Right ventricle myocardium inferior (tissue), 1 donor: ENCODE measurements at regions not wholly inside any gene's neighbourhood (a gene's known extent, or its start where the extent isn't known, plus 50 kb on each side); places are given as distances from the start of the nearest gene placed in this dataset.

Experiments
- ATAC-seq: fragments of 200-7000 bp; cut with Tn5 transposase; one replicate; pipeline ENCODE4 v1.9.1; 2020; ENCODE audit warnings: mild to moderate bottlenecking, moderate library complexity
- DNase-seq: peaks from one replicate; pipeline ENCODE4 v3.0.0; 2021; ENCODE audit errors: missing footprints
- intact Hi-C: fragments of 100-400 bp; cut with DNase I; formaldehyde crosslinking; loops from one replicate; pipeline ENCODE4 v1.11.0; 2022
- donor health status: DM: no; HTN: yes; CAD: no; lungs with severe emphysema.

DNA sequence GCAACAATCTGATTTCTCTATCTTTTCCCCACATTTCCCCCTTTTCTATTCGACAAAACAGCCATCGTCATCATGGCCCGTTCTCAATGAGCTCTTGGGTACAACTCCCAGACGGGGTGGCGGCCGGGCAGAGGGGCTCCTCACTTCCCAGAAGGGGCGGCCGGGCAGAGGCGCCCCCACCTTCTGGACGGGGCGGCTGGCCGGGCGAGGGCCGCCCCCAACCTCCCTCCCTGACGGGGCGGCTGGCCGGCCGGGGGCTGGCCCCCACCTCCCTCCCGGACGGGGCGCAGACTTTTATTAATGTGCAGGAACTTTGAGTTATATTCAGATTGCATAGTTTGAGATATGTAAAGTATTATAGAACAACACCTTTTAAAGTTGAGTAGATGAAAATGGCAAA lies 64.4 kb upstream of the HPGD start:
- ATAC-seq (no peak), DNase-seq (no peak)
- intact Hi-C loops, result no loop called here

DNA sequence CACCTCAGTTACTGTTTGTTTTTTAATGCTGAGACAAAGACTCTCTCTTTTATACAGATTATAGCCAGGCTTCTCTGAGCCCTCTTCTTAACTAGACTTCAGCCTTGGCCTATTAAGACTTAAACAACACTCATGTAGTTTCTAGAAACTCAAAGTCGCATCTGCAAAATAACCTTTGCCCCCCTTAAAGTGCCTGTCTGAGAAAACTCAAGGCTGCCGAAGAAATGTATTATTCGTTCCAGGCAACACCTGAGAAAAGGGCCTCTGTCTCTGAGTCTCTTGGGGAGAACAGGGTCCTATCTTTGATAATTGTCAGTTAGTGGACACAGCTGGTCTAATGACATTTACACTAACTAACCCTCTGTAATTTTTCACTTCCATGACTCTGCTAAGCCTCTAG lies 60.8 kb upstream of the HPGD start:
- intact Hi-C loops, result no loop called here
- no peak for DNase-seq
- no peak for ATAC-seq

DNA sequence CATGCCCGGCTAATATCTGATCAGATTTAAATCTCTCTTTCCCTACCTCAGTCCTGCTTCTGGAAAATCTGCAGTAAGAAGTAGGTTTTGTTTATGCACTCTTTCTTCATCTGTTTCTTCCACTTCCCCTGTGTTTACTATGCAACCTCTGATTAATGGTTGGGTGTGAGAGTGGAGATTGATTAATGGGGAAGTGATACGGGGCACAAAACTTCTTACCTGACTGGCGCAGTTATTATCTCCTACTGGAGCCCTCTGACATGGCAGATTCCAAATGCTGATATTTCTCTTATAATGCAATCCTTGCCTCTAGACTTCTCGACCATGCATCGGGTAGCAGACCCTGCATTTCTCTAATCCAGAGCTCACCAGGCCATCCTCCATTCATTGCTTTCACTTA lies 60.2 kb upstream of the HPGD start:
- intact Hi-C loops, result no loop called here
- DNase-seq (no peak), ATAC-seq (no peak)

DNA sequence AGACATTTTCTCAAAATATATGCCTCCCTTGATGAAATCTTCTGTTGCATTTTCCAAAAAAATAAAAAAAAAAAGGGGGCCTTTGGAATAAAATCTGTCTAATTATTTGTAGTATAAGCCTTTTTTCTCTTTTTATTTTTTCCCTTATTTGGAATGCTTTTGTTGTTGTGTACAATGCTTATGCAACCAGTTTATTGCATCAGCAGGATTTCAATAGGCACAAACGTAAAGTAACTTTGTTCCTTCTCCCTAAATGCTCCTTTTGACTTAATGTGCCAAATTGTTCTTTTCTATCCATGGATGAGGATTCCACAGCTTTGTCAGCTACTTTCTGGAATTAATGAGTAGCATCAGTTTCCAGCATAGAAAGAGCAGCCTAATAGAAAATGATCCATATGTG lies 59.6 kb upstream of the HPGD start:
- ATAC-seq, result no peak
- intact Hi-C loops, result no loop called here
- DNase-seq, result no peak

DNA sequence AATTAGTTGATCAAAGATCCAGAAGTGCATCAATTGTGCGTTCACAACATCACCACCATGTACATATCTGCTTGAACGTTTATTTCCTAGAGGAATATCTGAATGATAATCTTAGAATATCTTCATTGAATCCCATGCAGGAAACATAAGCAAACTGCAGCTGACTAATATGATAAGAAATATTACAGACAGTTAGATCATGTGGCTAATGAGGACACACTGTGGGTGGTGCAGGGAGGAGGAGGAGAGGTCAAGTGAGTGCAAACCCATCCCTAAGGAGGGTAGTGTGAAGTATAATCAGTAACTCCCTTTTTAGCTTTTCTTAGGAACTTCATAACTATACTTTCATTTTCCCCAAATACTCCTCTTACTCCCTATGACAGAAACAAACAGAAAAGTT lies 58.3 kb upstream of the HPGD start:
- intact Hi-C loops, result no loop called here
- ATAC-seq (peak; percentile 81), DNase-seq (no peak)

DNA sequence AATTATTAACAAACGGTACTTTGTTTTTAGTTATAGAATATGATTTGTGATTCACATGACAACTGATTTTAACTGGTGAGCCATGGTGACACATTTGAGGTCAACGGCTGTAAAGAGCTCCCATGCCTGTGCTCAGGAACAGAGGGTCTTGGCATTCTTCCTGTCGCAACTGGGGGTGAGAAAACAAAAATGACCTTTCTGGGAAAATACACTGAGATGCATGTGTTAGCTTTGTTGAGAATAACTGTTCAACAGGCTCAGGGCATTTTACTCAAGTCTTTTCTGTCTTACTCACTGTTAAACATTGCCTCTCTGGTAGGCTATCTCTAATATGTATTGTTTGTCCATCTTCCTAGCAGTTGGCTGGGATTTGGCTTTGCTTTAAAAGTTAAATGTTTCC lies 57.1 kb upstream of the HPGD start:
- intact Hi-C loops, result no loop called here
- no peak for DNase-seq
- ATAC-seq, result no peak

DNA sequence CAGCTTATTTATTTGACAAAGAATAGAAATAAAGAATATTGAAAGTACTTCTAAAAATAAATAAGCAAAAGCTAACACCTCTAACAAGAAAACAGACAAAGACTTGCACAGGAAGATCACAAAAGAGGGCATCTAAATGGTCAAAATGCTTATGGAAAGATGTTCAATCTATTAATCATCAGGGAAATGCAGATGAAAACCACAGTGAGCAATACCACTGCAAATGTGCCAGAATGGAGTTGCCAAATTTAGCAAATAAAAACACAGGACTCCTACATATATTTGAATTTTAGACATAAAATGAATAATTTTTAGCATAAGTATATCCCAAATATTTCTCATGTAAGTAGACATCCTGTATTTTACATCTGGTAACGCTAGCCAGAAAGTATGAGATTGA lies 56.1 kb upstream of the HPGD start:
- intact Hi-C loops, result no loop called here
- no peak for ATAC-seq
- DNase-seq, result no peak

DNA sequence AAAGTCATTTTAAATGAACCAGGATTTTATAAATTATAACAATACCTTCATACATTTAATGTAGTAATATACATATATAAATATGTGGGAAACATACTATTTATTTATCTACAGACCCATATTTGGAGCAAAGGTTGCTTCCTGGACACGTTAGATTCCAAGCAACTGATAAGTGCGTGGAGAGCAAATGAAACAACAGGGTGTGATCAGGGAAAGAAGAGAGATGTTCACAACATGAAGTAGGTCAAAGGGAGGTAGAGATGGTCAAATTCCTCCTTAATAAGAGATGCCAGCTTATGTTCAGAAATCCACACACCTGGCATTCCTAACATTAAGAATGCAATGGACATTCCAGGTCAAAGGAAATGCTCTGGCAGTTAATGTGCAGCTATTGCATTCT lies 53.1 kb upstream of the HPGD start:
- DNase-seq (no peak), ATAC-seq (no peak)
- intact Hi-C loops, result no loop called here
